C4-2B (cell line): ENCODE measurements at regions not wholly inside any gene's neighbourhood (a gene's known extent, or its start where the extent isn't known, plus 50 kb on each side); places are given as distances from the start of the nearest gene placed in this dataset.

Source experiments
- ZFX ChIP-seq: fragments of 450-650 bp; IDR thresholded peaks from 2 replicates; pipeline ENCODE4 v1.6.1; 2017
- TF ChIP-seq, protein P1 (sequence below): fragments of 450-650 bp; conservative IDR thresholded peaks from 2 replicates; pipeline ENCODE4 v1.5.1; 2017; ENCODE audit warnings: mild to moderate bottlenecking

DNA sequence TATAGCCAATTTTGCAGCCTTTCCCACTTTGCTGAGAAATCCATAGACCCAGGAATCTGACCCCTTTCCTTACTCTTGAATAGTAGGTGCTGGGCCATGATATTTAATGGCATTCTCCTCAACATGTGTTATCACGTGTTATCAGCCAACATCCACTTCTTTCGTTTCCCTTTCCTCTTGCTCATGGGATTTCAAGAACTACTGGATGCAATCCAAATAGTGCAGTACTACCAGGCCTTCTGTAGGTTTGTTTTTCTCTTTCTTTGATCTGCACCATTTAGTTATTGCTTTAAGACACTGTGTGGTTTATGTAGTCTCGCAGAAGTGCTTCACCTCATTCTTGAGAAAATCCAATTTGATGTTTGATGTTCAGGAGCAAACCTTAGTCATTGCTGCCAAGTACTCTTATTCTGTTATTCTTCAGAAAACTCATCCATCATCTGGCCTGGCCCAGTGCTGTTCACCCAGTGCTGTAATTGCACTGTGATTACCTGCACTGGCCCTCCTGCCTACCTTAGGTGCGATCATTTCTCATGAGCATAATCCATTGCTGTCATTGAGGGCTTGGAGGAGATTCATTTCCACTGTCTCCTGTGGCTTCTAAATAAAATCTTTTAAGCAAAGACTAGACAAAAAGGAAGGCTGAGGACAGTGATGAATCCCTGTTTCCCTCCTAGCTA lies 315.3 kb downstream of the BMPER start:
- TF ChIP-seq, protein P1, sequence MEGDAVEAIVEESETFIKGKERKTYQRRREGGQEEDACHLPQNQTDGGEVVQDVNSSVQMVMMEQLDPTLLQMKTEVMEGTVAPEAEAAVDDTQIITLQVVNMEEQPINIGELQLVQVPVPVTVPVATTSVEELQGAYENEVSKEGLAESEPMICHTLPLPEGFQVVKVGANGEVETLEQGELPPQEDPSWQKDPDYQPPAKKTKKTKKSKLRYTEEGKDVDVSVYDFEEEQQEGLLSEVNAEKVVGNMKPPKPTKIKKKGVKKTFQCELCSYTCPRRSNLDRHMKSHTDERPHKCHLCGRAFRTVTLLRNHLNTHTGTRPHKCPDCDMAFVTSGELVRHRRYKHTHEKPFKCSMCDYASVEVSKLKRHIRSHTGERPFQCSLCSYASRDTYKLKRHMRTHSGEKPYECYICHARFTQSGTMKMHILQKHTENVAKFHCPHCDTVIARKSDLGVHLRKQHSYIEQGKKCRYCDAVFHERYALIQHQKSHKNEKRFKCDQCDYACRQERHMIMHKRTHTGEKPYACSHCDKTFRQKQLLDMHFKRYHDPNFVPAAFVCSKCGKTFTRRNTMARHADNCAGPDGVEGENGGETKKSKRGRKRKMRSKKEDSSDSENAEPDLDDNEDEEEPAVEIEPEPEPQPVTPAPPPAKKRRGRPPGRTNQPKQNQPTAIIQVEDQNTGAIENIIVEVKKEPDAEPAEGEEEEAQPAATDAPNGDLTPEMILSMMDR, result no peak
- no peak for TF ChIP-seq ZFX
